ENCODE measurements at regions not wholly inside any gene's neighbourhood (a gene's known extent, or its start where the extent isn't known, plus 50 kb on each side); places are given as distances from the start of the nearest gene placed in this dataset.

GRCh38 chr2:133768256-133768655 lies 200.0 kb upstream of the NCKAP5 start:
- Histone ChIP-seq H3K27me3 (ENCODE audit: insufficient read depth, low read length) (no peaks in the 10 kb centered on the region), H3K4me1 (ENCODE audit: insufficient read depth, low read length) (peaks cover 22% of the 10 kb centered on the region), H3K36me3 (ENCODE audit: insufficient read depth, low read length) (no peaks in the 10 kb centered on the region), H3K4me3 (ENCODE audit: low read length) (no peak overlapping the region), H2AFZ (ENCODE audit: low read depth, low read length) (no peak overlapping the region), H3K9me3 (ENCODE audit: low read length) (no peaks in the 10 kb centered on the region)

GRCh38 chr2:133768658-133769435 lies 200.6 kb upstream of the NCKAP5 start:
- Histone ChIP-seq H3K36me3 (ENCODE audit: insufficient read depth, low read length) (no peaks in the 10 kb centered on the region), H2AFZ (ENCODE audit: low read depth, low read length) (no peak overlapping the region), H3K4me3 (ENCODE audit: low read length) (no peak overlapping the region), H3K4me1 (ENCODE audit: insufficient read depth, low read length) (peaks cover 18% of the 10 kb centered on the region), H3K27me3 (ENCODE audit: insufficient read depth, low read length) (no peaks in the 10 kb centered on the region), H3K9me3 (ENCODE audit: low read length) (no peaks in the 10 kb centered on the region)

GRCh38 chr2:133773854-133774653 lies 205.8 kb upstream of the NCKAP5 start:
- peaks cover 12% of the 10 kb centered on the region for H3K4me1 ChIP-seq (ENCODE audit: insufficient read depth, low read length)
- no peak overlapping the region for H2AFZ ChIP-seq (ENCODE audit: low read depth, low read length)
- no peaks in the 10 kb centered on the region for H3K9me3 ChIP-seq (ENCODE audit: low read length)
- H3K27me3 ChIP-seq (ENCODE audit: insufficient read depth, low read length): no peaks in the 10 kb centered on the region
- no peaks in the 10 kb centered on the region for H3K36me3 ChIP-seq (ENCODE audit: insufficient read depth, low read length)
- H3K4me3 ChIP-seq (ENCODE audit: low read length): no peak overlapping the region

- no peak overlapping the region for H2AFZ ChIP-seq (ENCODE audit: low read depth, low read length)
- no peaks in the 10 kb centered on the region for H3K27me3 ChIP-seq (ENCODE audit: insufficient read depth, low read length)
These were observed 206.4 kb upstream of the NCKAP5 start for GRCh38 chr2:133774654-133775015.

GRCh38 chr2:133776936-133777573 lies 208.8 kb upstream of the NCKAP5 start:
- H3K4me1 ChIP-seq (ENCODE audit: insufficient read depth, low read length): peaks cover 19% of the 10 kb centered on the region
- no peak overlapping the region for H2AFZ ChIP-seq (ENCODE audit: low read depth, low read length)
- no peaks in the 10 kb centered on the region for H3K36me3 ChIP-seq (ENCODE audit: insufficient read depth, low read length)
- no peaks in the 10 kb centered on the region for H3K27me3 ChIP-seq (ENCODE audit: insufficient read depth, low read length)
- H3K4me3 ChIP-seq (ENCODE audit: low read length): no peak overlapping the region
- no peaks in the 10 kb centered on the region for H3K9me3 ChIP-seq (ENCODE audit: low read length)

More at GRCh38 chr2:133774654-133775015, 206.4 kb upstream of the NCKAP5 start:
- Histone ChIP-seq H3K9me3 (ENCODE audit: low read length) (no peaks in the 10 kb centered on the region), H3K4me1 (ENCODE audit: insufficient read depth, low read length) (peaks cover 16% of the 10 kb centered on the region), H3K36me3 (ENCODE audit: insufficient read depth, low read length) (no peaks in the 10 kb centered on the region), H3K4me3 (ENCODE audit: low read length) (no peak overlapping the region)

- no peak overlapping the region for H3K4me3 ChIP-seq (ENCODE audit: low read length)
- H3K27me3 ChIP-seq (ENCODE audit: insufficient read depth, low read length): no peaks in the 10 kb centered on the region
- no peak overlapping the region for H2AFZ ChIP-seq (ENCODE audit: low read depth, low read length)
- no peaks in the 10 kb centered on the region for H3K9me3 ChIP-seq (ENCODE audit: low read length)
- peaks cover 19% of the 10 kb centered on the region for H3K4me1 ChIP-seq (ENCODE audit: insufficient read depth, low read length)
- H3K36me3 ChIP-seq (ENCODE audit: insufficient read depth, low read length): no peaks in the 10 kb centered on the region
These were observed 209.3 kb upstream of the NCKAP5 start for GRCh38 chr2:133777574-133777960.

- H3K9me3 ChIP-seq (ENCODE audit: low read length): no peaks in the 10 kb centered on the region
- H3K4me3 ChIP-seq (ENCODE audit: low read length): no peak overlapping the region
- H3K27me3 ChIP-seq (ENCODE audit: insufficient read depth, low read length): no peaks in the 10 kb centered on the region
- H2AFZ ChIP-seq (ENCODE audit: low read depth, low read length): no peak overlapping the region
- H3K36me3 ChIP-seq (ENCODE audit: insufficient read depth, low read length): no peaks in the 10 kb centered on the region
- peaks cover 8% of the 10 kb centered on the region for H3K4me1 ChIP-seq (ENCODE audit: insufficient read depth, low read length)
These were observed 212.1 kb upstream of the NCKAP5 start for GRCh38 chr2:133780099-133780996.

GRCh38 chr2:133780997-133781513 lies 212.8 kb upstream of the NCKAP5 start:
- H3K27me3 ChIP-seq (ENCODE audit: insufficient read depth, low read length): no peaks in the 10 kb centered on the region
- H3K4me1 ChIP-seq (ENCODE audit: insufficient read depth, low read length): peaks cover 8% of the 10 kb centered on the region
- no peaks in the 10 kb centered on the region for H3K9me3 ChIP-seq (ENCODE audit: low read length)
- no peak overlapping the region for H2AFZ ChIP-seq (ENCODE audit: low read depth, low read length)
- no peak overlapping the region for H3K4me3 ChIP-seq (ENCODE audit: low read length)
- no peaks in the 10 kb centered on the region for H3K36me3 ChIP-seq (ENCODE audit: insufficient read depth, low read length)

- Histone ChIP-seq H3K4me3 (ENCODE audit: low read length) (no peak overlapping the region), H3K4me1 (ENCODE audit: insufficient read depth, low read length) (no peaks in the 10 kb centered on the region), H3K27me3 (ENCODE audit: insufficient read depth, low read length) (no peaks in the 10 kb centered on the region), H3K36me3 (ENCODE audit: insufficient read depth, low read length) (no peaks in the 10 kb centered on the region), H3K9me3 (ENCODE audit: low read length) (no peaks in the 10 kb centered on the region), H2AFZ (ENCODE audit: low read depth, low read length) (no peak overlapping the region)
These were observed 218.9 kb upstream of the NCKAP5 start for GRCh38 chr2:133787207-133787606.

- no peaks in the 10 kb centered on the region for H3K27me3 ChIP-seq (ENCODE audit: insufficient read depth, low read length)
- no peaks in the 10 kb centered on the region for H3K4me1 ChIP-seq (ENCODE audit: insufficient read depth, low read length)
- H3K4me3 ChIP-seq (ENCODE audit: low read length): no peak overlapping the region
- no peak overlapping the region for H2AFZ ChIP-seq (ENCODE audit: low read depth, low read length)
- H3K9me3 ChIP-seq (ENCODE audit: low read length): no peaks in the 10 kb centered on the region
- H3K36me3 ChIP-seq (ENCODE audit: insufficient read depth, low read length): no peaks in the 10 kb centered on the region
These were observed 219.4 kb upstream of the NCKAP5 start for GRCh38 chr2:133787651-133788050.

GRCh38 chr2:133788386-133788785 lies 220.1 kb upstream of the NCKAP5 start:
- Histone ChIP-seq H3K27me3 (ENCODE audit: insufficient read depth, low read length) (no peaks in the 10 kb centered on the region), H3K4me3 (ENCODE audit: low read length) (no peak overlapping the region), H3K9me3 (ENCODE audit: low read length) (no peaks in the 10 kb centered on the region), H3K36me3 (ENCODE audit: insufficient read depth, low read length) (no peaks in the 10 kb centered on the region), H3K4me1 (ENCODE audit: insufficient read depth, low read length) (no peaks in the 10 kb centered on the region), H2AFZ (ENCODE audit: low read depth, low read length) (no peak overlapping the region)

- H2AFZ ChIP-seq (ENCODE audit: low read depth, low read length): no peak overlapping the region
- H3K9me3 ChIP-seq (ENCODE audit: low read length): no peaks in the 10 kb centered on the region
- no peaks in the 10 kb centered on the region for H3K27me3 ChIP-seq (ENCODE audit: insufficient read depth, low read length)
- no peaks in the 10 kb centered on the region for H3K4me1 ChIP-seq (ENCODE audit: insufficient read depth, low read length)
- no peak overlapping the region for H3K4me3 ChIP-seq (ENCODE audit: low read length)
- no peaks in the 10 kb centered on the region for H3K36me3 ChIP-seq (ENCODE audit: insufficient read depth, low read length)
These were observed 221.5 kb upstream of the NCKAP5 start for GRCh38 chr2:133789743-133790142.
